ENCODE measurements at regions not wholly inside any gene's neighbourhood (a gene's known extent, or its start where the extent isn't known, plus 50 kb on each side); places are given as distances from the start of the nearest gene placed in this dataset.

DNA sequence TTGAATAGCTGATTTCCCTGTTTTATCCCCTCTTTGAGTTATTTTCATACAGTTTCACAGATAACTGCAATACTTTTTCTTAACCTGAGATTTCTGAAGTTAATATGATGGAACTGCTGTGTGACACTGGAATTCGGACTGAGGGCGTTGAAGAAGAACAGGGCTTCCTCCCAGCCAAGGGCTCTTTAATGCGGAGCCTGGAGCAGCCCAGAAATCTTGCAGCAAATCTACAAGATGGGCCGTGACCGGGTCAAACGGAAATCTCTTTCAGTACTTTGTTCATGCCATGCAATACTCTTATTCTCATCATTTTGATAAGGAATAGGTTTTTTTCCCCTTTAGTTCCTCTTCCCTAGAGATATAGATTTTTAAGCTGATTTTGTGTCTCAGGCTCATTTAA lies 236.8 kb upstream of the IRX4 start:
- Histone ChIP-seq H3K36me3 (ENCODE audit: control insufficient read depth, insufficient read depth, low read length) (no peaks in the 10 kb centered on the region), H3K27me3 (ENCODE audit: control insufficient read depth, insufficient read depth, low read length) (peaks cover 3% of the 10 kb centered on the region; the same call in 1 of the 2 replicates)

DNA sequence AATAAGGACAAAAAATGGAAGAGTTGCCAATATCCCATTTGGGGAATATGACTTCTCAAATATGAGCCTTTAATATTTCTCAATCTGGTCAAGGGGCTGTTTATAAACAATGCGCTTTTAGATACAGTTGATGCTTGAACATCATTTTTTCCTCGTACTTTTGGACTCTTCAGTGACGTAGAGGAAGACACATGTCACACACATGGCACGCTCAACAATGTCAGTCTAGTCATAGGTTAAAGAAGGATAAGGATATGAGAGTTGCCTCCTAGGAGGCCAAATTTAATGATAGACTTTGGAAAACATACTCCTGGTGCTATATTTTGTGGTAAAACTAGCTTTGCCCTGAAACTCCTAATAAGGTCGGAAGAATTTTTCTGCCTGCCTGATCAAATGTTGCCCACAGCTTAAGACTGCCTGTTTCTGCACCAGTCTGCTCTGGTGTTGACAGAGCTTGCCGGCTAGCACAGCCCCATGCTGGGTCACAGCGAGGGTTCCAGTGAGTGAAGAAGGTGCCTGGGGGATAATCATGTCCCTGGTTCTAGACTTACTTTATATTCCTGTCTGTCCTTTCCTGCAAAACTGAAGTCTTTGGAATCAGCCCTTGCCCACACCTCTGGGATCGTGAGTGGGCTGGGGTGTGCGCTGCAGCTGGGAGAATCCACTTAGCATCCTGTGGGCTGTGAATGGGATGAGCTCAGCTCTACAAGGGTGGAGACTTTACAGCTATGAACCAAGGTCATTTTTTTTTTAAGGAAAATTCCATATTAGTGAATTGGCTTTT lies 230.8 kb upstream of the IRX4 start:
- H3K27ac ChIP-seq (ENCODE audit: low read depth, low read length), result no peak overlapping the region
- H3K4me3 ChIP-seq (ENCODE audit: low read depth, low read length), result no peak overlapping the region
- H3K36me3 ChIP-seq (ENCODE audit: control insufficient read depth, insufficient read depth, low read length), result no peaks in the 10 kb centered on the region
- no peak overlapping the region for H3K9ac ChIP-seq (ENCODE audit: low read length)
- peaks cover 3% of the 10 kb centered on the region; the same call in 1 of the 2 replicates for H3K27me3 ChIP-seq (ENCODE audit: control insufficient read depth, insufficient read depth, low read length)
- H3K4me1 ChIP-seq (ENCODE audit: control insufficient read depth, insufficient read depth, low read length), result no peaks in the 10 kb centered on the region
- H3K9me3 ChIP-seq (ENCODE audit: control insufficient read depth, insufficient read depth, low read depth, low read length), result peaks cover 15% of the 10 kb centered on the region

More for the DNA sequence above, 236.8 kb upstream of the IRX4 start:
- no peak overlapping the region for H3K9ac ChIP-seq (ENCODE audit: low read length)
- H3K4me1 ChIP-seq (ENCODE audit: control insufficient read depth, insufficient read depth, low read length), result no peaks in the 10 kb centered on the region
- H3K9me3 ChIP-seq (ENCODE audit: control insufficient read depth, insufficient read depth, low read depth, low read length), result peaks cover 21% of the 10 kb centered on the region
- no peak overlapping the region for H3K4me3 ChIP-seq (ENCODE audit: low read depth, low read length)
- no peak overlapping the region for H3K27ac ChIP-seq (ENCODE audit: low read depth, low read length)

DNA sequence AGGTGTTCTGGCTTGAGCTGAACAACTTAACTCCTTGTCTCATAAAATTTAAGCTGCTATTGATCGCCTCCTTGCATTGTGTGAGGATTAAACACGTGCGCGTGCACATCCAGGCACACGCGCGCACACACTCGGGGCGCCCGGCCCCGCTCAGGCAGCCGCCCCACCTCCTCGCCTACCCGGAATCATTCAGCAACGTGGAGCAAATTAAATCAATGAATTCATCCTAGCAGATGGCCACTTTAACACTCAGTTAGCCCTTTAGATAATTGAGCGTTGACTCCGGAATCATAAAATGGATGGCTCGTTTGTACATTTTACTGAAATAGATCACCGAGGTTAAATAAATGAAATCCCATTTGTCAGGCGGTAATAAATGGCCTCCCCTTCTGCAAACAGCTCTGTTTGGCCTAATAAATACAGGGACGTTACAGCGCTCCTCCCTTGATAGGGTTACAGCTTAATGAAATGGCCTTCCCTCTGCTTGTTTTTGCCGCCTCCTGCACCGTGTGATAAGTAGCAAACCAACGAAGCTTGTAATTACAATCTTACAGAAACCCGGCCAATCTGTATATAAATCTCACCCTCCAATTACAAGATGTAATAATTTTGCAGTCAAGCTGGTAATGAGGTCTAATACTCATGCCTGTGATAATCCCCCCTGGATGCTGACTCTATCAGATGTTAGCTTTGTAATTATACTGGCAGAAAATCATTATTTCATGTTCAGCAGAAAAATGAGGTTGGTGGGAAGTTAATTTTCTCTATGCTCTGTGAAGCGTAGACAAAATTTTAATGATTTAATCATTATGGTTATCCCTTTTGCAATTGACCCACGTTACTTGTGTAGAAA lies 229.7 kb upstream of the IRX4 start:
- H3K4me1 ChIP-seq (ENCODE audit: control insufficient read depth, insufficient read depth, low read length), result no peaks in the 10 kb centered on the region
- no peak overlapping the region for H3K4me3 ChIP-seq (ENCODE audit: low read depth, low read length)
- no peaks in the 10 kb centered on the region for H3K27me3 ChIP-seq (ENCODE audit: control insufficient read depth, insufficient read depth, low read length)
- H3K9ac ChIP-seq (ENCODE audit: low read length), result no peak overlapping the region
- peaks cover 15% of the 10 kb centered on the region for H3K9me3 ChIP-seq (ENCODE audit: control insufficient read depth, insufficient read depth, low read depth, low read length)
- H3K27ac ChIP-seq (ENCODE audit: low read depth, low read length), result no peak overlapping the region
- H3K36me3 ChIP-seq (ENCODE audit: control insufficient read depth, insufficient read depth, low read length), result no peaks in the 10 kb centered on the region

DNA sequence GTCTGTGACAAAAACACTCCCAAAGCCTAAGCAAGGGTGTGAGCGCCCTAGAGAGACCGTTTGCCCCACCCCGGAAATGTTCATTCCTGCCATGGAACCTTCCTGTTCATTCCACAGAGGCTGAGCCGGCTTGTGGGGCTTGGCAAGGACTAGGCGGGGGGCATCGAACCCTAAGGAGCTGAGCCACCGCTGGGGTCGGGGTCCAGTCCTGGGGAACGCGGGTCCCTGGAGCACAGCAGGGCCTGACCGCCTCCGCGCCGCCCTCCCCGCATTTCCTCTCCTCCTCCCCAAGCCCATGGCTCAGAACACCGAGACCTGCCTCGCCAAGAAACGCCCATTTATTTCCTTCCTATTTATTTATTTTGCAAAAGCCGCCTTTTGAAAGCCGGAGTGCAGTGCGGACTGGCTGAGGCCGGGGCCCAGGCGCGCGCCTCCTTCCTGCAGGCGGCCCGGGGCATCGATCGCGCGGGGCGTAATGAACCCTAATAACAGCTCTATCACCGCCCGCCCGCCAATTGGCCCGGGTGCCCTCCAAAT lies 228.9 kb upstream of the IRX4 start:
- Histone ChIP-seq H3K9ac (ENCODE audit: low read length) (no peak overlapping the region), H3K9me3 (ENCODE audit: control insufficient read depth, insufficient read depth, low read depth, low read length) (peaks cover 15% of the 10 kb centered on the region), H3K4me1 (ENCODE audit: control insufficient read depth, insufficient read depth, low read length) (no peaks in the 10 kb centered on the region), H3K27me3 (ENCODE audit: control insufficient read depth, insufficient read depth, low read length) (no peaks in the 10 kb centered on the region), H3K4me3 (ENCODE audit: low read depth, low read length) (no peak overlapping the region), H3K27ac (ENCODE audit: low read depth, low read length) (no peak overlapping the region), H3K36me3 (ENCODE audit: control insufficient read depth, insufficient read depth, low read length) (no peaks in the 10 kb centered on the region)

DNA sequence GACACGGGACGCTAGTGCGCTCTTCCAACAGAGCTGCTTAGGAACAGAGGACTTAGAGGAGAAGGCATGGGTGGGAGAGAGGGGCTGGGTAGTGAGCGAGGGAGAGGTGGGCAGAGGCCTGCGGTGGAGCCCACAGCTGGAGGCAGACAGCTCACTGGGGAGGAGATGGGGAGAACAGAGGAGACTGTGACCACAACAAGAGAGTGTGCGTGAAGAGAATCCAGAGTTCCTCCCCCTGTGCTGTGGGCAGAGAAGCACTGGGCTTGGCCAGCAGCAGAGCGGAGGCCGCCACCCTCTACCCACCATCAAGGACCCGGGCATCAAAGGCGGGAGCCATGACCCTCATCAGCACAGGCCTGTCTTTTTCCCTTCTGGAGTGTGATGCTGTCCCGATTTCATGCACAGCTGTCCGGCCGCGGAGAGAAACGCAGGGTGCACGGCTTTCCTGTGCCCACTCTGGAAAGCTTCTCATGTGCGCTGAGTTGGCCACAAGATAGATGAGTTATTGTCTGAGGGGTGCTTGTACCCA lies 228.3 kb upstream of the IRX4 start:
- no peaks in the 10 kb centered on the region for H3K27me3 ChIP-seq (ENCODE audit: control insufficient read depth, insufficient read depth, low read length)

DNA sequence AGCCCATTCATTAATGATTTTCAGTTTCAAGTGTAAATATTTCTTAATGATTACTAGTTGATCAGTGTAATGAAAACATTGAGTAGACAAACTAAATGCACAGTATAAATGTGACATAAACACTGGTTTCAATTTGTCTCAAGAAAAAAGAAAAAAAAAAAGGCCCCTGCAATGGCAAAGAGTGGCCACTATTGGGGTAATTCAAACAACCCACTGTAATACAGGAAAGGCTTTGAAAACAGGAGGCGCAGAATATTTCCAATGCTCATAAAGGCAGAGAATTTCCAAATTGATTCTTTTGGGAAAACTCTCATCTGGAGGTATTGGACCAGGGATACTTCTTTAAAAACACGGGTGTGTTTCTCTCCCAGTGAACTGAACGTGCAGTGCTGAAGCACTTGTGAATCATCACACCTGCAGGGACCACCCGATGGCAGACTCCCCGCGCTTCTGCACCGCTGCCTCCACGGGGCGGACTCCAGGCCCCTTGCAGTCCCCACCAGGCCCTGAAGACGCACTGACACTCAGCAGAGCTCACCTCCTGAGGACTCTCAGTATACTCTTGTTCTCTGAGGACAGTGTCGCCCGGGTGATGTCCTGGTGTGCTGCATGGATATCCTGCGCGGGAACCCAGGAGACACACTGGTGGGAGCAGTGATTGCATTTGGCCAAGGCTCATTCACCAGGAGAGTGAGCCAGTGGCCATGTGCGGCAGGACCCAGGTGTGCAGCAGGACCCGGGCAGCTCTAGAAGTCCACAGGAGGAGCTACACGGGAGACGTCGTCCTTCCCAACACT lies 227.6 kb upstream of the IRX4 start:
- Histone ChIP-seq H3K27ac (ENCODE audit: low read depth, low read length) (no peak overlapping the region), H3K27me3 (ENCODE audit: control insufficient read depth, insufficient read depth, low read length) (no peaks in the 10 kb centered on the region), H3K9ac (ENCODE audit: low read length) (no peak overlapping the region), H3K4me1 (ENCODE audit: control insufficient read depth, insufficient read depth, low read length) (no peaks in the 10 kb centered on the region), H3K9me3 (ENCODE audit: control insufficient read depth, insufficient read depth, low read depth, low read length) (peaks cover 8% of the 10 kb centered on the region; the same call in 1 of the 2 replicates), H3K36me3 (ENCODE audit: control insufficient read depth, insufficient read depth, low read length) (no peaks in the 10 kb centered on the region), H3K4me3 (ENCODE audit: low read depth, low read length) (no peak overlapping the region)

More for the DNA sequence above, 228.3 kb upstream of the IRX4 start:
- H3K4me3 ChIP-seq (ENCODE audit: low read depth, low read length), result no peak overlapping the region
- peaks cover 14% of the 10 kb centered on the region for H3K9me3 ChIP-seq (ENCODE audit: control insufficient read depth, insufficient read depth, low read depth, low read length)
- no peak overlapping the region for H3K9ac ChIP-seq (ENCODE audit: low read length)
- no peaks in the 10 kb centered on the region for H3K4me1 ChIP-seq (ENCODE audit: control insufficient read depth, insufficient read depth, low read length)
- no peaks in the 10 kb centered on the region for H3K36me3 ChIP-seq (ENCODE audit: control insufficient read depth, insufficient read depth, low read length)
- H3K27ac ChIP-seq (ENCODE audit: low read depth, low read length), result no peak overlapping the region

DNA sequence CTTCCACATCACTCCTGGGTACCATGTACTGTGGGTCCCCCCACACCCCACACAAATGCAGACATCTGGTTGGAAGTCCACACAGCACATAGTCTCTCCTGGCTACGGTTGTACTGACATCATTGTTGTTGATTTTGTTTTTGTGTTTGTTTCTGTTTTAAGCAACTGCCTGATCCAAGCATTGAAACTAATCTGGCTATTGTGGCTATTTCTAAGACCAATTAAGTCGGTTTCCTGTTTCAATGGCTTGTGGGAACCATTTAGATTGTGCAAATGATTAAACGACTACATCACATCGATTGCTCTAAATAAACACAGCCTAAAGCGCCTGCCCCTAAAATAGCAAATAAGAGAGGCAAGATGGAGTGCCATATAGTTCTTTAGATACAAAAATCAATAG lies 226.8 kb upstream of the IRX4 start:
- Histone ChIP-seq H3K4me3 (ENCODE audit: low read depth, low read length) (no peak overlapping the region), H3K9ac (ENCODE audit: low read length) (no peak overlapping the region), H3K36me3 (ENCODE audit: control insufficient read depth, insufficient read depth, low read length) (no peaks in the 10 kb centered on the region), H3K27ac (ENCODE audit: low read depth, low read length) (no peak overlapping the region), H3K9me3 (ENCODE audit: control insufficient read depth, insufficient read depth, low read depth, low read length) (peaks cover under 1% of the 10 kb centered on the region; the same call in 1 of the 2 replicates), H3K4me1 (ENCODE audit: control insufficient read depth, insufficient read depth, low read length) (no peaks in the 10 kb centered on the region), H3K27me3 (ENCODE audit: control insufficient read depth, insufficient read depth, low read length) (no peaks in the 10 kb centered on the region)

DNA sequence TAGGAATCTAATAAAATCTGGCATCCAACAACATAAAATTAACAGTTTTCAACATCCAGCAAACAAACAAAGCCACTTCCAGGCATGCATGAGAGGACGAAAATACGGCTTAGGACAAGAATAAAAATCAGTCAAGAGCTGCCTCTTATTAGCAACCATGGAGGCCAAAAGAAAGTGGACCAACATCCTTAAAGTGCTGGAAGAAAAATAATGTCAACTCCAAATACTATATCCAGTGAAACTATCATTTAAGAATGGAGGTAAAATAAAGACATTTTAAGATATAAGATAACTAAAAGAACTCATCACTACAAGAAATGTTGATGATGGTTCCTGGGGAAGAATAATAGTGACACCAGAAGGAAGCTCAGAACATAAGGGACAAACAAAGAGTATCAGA lies 224.0 kb upstream of the IRX4 start:
- H3K4me1 ChIP-seq (ENCODE audit: control insufficient read depth, insufficient read depth, low read length), result no peaks in the 10 kb centered on the region
- no peaks in the 10 kb centered on the region for H3K9me3 ChIP-seq (ENCODE audit: control insufficient read depth, insufficient read depth, low read depth, low read length)
- H3K27me3 ChIP-seq (ENCODE audit: control insufficient read depth, insufficient read depth, low read length), result no peaks in the 10 kb centered on the region
- H3K9ac ChIP-seq (ENCODE audit: low read length), result no peak overlapping the region
- no peaks in the 10 kb centered on the region for H3K36me3 ChIP-seq (ENCODE audit: control insufficient read depth, insufficient read depth, low read length)
- no peak overlapping the region for H3K27ac ChIP-seq (ENCODE audit: low read depth, low read length)
- H3K4me3 ChIP-seq (ENCODE audit: low read depth, low read length), result no peak overlapping the region

DNA sequence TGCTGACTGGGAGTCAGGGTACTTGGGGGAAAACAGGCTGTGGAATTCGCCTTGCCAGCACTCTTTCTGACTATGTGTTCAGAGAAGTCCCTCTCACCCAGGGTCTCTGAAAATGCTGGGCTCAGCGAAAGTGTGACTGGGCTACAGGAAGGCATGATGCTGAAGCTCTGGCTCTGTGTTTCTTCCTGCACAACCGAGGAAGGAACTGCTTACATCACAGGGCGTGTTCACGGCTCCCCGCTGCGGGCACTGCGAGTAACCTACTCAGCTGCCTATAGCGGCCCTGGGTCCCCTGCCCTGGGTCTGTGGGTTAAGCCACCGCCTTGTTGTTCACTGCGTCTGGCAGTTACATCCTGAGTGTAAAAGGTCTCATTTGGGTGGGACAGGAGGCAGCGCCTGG lies 222.4 kb upstream of the IRX4 start:
- no peaks in the 10 kb centered on the region for H3K9me3 ChIP-seq (ENCODE audit: control insufficient read depth, insufficient read depth, low read depth, low read length)
- no peaks in the 10 kb centered on the region for H3K27me3 ChIP-seq (ENCODE audit: control insufficient read depth, insufficient read depth, low read length)
- no peak overlapping the region for H3K4me3 ChIP-seq (ENCODE audit: low read depth, low read length)

DNA sequence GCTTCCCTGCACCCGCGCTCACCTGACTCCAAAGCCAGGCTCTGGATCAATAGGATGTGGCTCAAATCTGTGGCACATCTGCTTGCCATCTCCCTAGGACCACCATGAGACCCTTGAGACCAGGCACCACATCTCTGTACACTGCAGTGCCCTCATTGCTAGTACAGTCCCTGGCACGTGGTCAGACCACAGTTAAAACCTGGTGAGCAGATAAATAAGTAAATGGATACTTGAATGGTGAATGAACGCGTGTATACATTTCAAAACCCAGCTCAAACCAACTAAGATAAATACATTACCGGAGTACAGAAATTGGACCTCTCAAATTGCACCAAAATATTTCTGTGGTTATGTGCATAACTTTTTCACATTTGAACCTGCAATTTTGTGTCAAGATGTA lies 221.2 kb upstream of the IRX4 start:
- H3K36me3 ChIP-seq (ENCODE audit: control insufficient read depth, insufficient read depth, low read length), result no peaks in the 10 kb centered on the region
- no peaks in the 10 kb centered on the region for H3K4me1 ChIP-seq (ENCODE audit: control insufficient read depth, insufficient read depth, low read length)
- no peaks in the 10 kb centered on the region for H3K27me3 ChIP-seq (ENCODE audit: control insufficient read depth, insufficient read depth, low read length)
- H3K4me3 ChIP-seq (ENCODE audit: low read depth, low read length), result no peak overlapping the region
- H3K9ac ChIP-seq (ENCODE audit: low read length), result no peak overlapping the region
- no peak overlapping the region for H3K27ac ChIP-seq (ENCODE audit: low read depth, low read length)
- H3K9me3 ChIP-seq (ENCODE audit: control insufficient read depth, insufficient read depth, low read depth, low read length), result no peaks in the 10 kb centered on the region

More for the DNA sequence above, 222.4 kb upstream of the IRX4 start:
- Histone ChIP-seq H3K27ac (ENCODE audit: low read depth, low read length) (no peak overlapping the region), H3K9ac (ENCODE audit: low read length) (no peak overlapping the region), H3K4me1 (ENCODE audit: control insufficient read depth, insufficient read depth, low read length) (no peaks in the 10 kb centered on the region), H3K36me3 (ENCODE audit: control insufficient read depth, insufficient read depth, low read length) (no peaks in the 10 kb centered on the region)

Data from HUES6 (cell line).